ENCODE measurements at regions not wholly inside any gene's neighbourhood (a gene's known extent, or its start where the extent isn't known, plus 50 kb on each side); places are given as distances from the start of the nearest gene placed in this dataset.

GRCh38 chr13:80083853-80084676, 256.9 kb downstream of the SPRY2 start:
- no peak for TF ChIP-seq SP1 (IDR thresholded peaks at IDR 0.05; ENCODE audit: low read depth)
- TF ChIP-seq ATF3 (IDR thresholded peaks at IDR 0.05), result no peak
- no peak for TF ChIP-seq CTCF (IDR thresholded peaks at IDR 0.05 in 2 of 3, conservative IDR thresholded peaks at IDR 0.05 in 1 of 3; ENCODE audit: borderline replicate concordance in 1 of 3, insufficient read depth in 1 of 3, low read depth in 2 of 3, low read length in 2 of 3)
- no peak for TF ChIP-seq EZH2 (IDR thresholded peaks at IDR 0.05)
- TF ChIP-seq POLR2AphosphoS5 (IDR thresholded peaks at IDR 0.05; ENCODE audit: low read depth, low read length), result no peak
- TF ChIP-seq EZH2phosphoT487 (IDR thresholded peaks at IDR 0.05; ENCODE audit: borderline replicate concordance), result no peak
- TF ChIP-seq RAD21 (IDR thresholded peaks at IDR 0.05; ENCODE audit: low read depth), result no peak
- no peak for TF ChIP-seq MAX (IDR thresholded peaks at IDR 0.05)
